ENCODE measurements at regions not wholly inside any gene's neighbourhood (a gene's known extent, or its start where the extent isn't known, plus 50 kb on each side); places are given as distances from the start of the nearest gene placed in this dataset.
"Not testable (repeated sequence)": the region's sequence is repeated elsewhere in the genome, so short reads cannot be mapped to it uniquely, and the experiment has no call there.

DNA sequence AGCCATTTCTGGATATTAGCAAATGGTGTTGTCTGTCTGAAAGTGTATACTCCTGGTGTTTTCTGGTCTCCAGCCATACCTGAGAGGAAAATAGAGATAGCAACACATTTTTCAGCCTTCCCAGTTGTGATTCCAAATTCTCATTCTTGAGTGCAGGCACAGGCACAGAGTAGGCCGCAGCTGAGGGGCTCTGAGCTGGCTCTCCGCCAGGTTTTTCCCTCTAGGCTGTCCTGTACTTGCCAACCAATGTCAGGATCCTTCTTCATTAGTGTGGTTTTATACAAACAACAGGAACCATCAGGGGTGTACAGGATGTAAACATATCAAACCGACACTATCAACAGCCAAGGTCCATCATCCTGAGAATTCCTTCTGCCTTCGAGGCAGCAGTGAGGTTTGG is 1733.6 kb upstream of the CELF4 start:
- no peak for DNase-seq (ENCODE audit: low spot score)

DNA sequence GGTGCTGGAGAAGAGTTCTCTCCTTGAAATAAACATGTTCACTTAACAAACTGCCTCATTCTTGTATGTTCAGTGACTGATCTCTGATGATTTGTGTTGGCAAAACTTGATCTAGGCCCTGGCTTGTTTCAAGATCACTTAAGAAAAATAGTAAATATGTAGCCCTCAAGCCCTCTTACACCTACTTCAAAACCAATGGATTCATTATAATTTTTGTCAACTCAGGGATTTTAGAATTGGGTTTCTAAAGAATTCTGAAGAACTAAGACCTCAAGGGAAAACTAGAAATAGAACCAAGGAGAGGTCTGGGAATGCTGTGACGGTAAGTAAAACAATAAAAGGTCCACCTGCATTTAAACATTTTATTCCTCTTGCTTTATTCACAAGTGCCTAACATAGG is 1731.6 kb upstream of the CELF4 start:
- no peak for DNase-seq (ENCODE audit: low spot score)

DNA sequence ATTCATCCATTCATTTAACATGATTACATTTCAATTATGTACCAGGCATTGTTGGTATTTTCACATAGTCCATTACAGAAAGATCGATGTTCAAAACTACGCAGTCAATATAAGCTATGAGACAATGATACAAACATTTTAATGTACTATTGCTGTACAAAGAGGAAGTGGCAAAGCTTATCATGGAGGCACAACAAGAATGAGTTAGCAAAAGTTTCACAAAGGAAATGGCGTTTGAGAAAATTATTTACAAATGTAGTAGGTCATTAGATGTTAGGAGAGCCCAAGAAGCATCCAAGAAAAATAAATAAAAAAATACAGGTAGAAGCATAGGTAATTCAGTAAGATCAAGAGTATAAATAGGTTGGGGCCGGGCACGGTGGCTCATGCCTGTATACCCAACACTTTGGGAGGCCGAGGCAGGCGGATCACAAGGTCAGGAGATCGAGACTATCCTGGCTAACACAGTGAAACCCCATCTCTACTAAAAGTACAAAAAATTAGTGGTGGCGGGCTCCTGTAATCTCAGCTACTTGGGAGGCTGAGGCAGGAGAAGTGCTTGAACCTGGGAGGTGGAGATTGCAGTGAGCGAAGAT is 1730.8 kb upstream of the CELF4 start:
- no peak for DNase-seq (ENCODE audit: low spot score)

DNA sequence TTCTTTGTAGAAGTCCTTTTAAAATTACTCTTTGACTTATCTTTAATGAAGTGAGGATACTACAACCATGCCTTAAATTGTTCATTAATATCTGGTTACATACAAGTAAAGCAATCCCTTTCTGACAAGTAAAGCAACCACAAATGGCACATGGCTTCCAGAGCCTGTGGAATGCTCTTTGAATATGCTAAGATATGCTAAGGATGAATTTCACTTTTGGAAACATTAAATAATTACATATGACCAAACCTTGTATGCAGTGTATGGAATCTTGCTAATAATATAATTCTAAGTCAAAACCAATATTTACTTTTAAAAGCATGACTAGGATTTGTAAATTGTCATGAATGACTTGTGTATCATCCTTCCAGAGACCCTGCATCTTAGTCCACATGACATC is 1711.2 kb upstream of the CELF4 start:
- DNase-seq (ENCODE audit: low spot score), result no peak

DNA sequence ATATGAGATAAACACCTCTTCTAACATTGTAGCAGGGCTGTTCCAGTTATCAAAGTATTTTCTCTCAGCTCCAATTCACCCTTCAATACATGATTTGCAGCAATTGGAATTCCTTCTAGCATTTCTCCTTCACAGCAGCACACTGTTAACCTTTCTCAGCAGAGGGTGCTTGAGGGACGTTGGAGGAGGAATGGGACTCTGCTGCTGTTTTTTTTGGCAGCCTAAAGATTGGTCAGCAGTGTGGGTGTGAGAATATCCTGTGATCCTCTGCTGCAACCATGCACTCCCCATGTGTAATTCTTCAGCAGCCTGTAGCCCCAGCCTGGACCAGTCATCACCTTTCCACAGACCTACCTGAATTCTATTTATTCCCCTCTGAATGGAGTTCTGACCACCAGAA is 1708.9 kb upstream of the CELF4 start:
- no peak for DNase-seq (ENCODE audit: low spot score)

DNA sequence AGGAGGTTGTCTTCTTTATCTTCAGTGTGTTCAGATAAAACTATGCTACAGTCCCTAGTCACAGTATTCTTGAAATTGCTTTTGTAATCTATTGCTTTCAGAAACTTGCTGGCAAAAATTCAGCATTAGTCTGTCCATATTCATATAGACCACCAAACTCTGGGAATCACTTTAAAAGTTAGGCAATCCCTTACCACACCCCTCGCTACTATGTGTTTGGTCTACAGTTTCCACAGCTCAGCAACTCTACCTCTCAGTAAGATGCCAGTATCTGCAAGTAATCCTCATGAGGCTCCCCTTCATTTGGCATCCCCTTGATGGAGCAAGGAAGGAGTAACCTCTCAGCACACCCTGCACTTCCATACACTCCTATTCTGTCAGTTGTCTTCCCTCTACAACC is 1706.6 kb upstream of the CELF4 start:
- no peak for DNase-seq (ENCODE audit: low spot score)

DNA sequence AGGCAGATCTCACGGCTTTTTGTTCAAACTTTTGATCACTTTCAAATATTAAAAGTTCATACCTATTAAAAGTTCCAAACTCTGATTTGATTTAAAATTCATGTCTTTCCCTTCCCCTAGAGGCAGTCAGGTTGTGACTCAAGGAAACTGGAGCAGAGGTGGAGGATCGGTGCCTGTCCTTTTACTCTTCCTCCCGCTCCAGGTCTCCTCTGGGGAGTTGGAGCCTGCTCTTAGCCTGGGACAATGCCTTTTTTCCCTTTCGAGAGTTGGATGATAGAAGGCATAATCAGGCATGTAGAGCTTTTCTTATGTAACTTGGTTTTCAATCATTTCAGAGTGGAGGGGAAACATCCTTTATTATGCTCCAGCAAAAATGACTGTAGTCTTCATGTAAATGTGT is 1706.1 kb upstream of the CELF4 start:
- DNase-seq (ENCODE audit: low spot score), result no peak

DNA sequence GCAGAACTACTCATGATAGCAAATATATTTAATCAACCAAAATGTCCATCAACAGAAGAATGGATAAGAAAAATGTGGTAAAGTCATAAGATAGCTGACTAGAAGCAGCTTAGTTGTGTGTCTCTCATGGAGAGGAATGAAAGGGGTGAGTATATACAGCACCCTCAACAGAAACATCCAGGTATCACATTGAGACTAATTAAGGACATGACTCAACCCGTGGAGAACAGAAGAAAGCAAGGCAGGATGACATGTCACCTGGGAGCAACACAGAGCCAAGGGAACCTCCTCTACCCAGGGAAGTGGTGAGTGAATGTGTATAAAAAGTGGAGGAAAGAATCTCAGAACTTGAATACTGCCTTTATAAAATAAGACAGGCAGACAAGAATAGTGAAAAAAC is 1695.0 kb upstream of the CELF4 start:
- DNase-seq (ENCODE audit: low spot score), result no peak

DNA sequence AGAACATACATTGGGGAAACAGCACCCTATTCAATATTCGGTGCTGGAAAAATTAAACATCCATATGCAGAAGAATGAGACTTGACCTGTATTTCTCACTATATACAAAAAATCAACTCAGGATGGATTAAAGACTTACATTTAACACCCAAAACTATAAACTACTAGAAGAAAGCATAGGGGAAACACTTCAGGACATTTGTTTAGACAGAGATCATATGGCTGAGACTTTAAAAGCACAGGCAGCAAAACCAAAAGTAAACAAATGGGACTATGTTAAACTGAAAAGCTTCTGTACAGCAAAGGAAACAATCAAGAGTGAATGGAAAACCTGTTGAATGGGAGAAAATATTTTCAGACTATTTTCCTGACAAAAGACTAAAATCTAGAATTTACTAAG is 1694.1 kb upstream of the CELF4 start:
- no peak for DNase-seq (ENCODE audit: low spot score)

DNA sequence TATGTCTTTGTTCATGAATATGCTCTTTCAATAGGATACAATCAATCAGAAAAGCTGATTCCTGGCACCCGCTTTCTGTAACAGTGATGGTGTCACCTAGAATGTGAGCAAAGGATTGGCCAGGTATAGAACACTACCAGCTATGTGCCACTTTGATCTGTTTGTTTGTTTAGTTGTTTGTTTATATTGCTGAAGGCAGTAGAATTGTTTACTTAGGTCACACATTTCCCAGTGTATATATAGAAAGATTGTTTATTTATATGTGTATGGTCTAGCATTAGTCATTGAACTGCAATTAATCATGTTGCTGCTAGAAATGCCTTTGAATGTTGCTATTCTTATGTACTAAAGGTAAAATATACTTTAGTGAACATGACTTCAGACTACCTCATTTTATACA is 1678.6 kb upstream of the CELF4 start:
- DNase-seq (ENCODE audit: low spot score), result no peak

DNA sequence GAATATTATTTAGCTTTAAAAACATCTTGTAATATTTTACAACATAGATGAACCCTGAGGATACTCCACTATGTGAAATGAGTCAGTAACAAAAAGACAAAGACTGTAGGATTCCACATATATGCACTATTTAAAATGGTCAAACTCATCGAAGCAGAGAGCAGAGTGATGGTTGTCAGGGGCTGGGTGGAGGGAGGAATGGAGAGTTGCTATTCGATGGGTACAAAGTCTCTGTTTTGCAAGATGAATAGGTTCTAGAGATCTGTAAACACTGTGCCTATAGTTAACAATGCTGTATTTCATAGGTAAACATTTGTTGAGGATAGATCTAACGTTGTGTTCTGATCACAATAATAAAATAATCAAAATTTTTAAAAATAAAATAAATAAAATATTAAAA is 1675.9 kb upstream of the CELF4 start:
- no peak for DNase-seq (ENCODE audit: low spot score)

DNA sequence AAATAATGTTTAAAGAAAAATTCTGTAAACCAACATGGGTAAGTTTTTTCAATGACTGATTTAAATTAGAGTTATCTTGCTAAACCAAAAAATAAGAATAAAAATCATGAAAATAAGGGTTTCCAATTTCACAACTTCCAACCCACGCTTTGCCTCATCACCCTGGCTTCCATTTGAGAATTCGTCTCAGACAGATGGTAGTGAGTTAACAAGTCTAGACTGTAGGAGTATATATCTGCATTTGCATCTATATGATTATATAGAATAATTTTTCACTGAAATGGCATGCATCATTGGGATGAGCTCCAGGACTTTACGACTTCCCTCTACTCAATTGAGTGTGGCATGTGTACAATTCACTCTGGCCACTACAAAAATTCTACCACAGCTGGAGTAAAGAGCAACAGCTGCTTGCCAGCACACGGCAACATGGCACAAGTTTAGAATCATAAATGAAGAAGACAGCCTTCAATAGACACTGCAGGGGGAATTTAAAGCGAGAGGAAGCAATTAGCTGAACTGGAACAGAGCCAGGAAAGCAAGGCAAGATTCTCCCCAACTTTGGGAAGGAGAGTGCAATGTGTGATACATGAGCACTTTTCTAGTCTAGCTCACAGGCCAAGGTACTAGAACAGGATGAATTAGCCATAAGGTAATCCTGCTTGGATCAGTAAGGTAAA is 1673.5 kb upstream of the CELF4 start:
- no peak for DNase-seq (ENCODE audit: low spot score)

DNA sequence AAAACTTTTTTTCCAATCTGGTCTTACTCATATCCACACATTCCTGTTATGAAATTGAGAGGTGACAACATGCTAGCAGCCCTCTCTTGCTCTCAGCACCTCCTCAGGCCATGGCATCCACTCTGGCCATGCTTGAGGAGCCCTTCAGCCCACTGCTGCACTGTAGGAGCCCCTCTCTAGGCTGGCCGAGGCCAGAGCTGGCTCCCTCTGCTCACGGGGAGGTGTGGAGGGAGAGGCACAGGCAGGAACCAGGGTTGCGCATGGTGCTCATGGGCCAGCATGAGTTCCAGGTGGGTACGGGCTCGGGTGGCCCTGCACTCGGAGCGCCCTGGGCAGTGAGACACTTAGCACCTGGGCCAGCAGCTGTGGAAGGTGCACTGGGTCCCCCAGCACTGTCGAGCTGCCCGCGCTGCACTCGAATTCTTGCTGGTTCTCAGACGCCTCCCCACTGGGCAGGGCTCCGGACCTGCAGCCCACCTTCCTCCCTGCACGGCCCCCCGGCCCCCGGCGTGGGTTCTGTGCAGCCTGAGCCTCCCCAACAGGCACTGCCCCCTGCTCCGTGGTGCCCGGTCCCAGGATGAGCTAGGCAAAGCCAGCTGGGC is 1669.6 kb upstream of the CELF4 start:
- DNase-seq (ENCODE audit: low spot score), result no peak

DNA sequence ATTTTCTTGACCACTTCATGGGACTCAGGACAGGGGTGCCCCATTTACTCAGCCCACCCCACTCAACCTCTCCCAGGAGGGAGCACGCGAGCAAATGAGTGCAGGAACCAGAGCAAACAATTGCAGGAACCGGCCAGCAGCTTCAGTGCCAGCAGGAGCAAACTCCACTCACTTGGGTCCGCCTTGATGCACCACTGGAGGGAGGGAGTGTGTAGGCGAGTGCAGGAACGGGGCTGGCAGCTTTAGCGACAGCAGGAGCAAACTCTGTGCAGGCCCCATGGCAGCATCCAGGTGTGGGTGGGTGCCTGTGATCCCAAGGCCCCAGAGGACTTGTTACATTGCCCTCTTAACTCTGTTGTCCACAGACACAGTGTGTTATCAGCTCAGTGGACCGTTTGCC is 1667.3 kb upstream of the CELF4 start:
- DNase-seq (ENCODE audit: low spot score), result no peak

DNA sequence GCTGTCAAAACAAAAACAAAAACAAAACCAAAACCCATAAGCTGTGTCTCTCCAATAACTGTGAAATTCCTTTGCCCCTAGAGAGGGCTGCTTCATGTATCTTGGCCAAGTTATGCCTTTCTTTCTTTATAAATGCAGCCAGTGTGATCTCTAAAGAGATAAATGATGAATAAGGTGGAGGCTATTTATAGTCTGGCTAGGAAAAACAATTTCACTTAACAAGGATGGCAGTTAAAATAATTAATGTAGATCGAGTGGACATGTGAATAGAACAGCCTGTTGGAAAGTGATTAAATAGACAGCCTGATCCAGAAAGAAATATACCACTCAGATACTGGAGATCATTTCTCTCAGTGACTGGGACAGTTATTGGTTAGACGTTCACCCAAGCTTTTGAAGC is 1666.9 kb upstream of the CELF4 start:
- DNase-seq (ENCODE audit: low spot score), result no peak

DNA sequence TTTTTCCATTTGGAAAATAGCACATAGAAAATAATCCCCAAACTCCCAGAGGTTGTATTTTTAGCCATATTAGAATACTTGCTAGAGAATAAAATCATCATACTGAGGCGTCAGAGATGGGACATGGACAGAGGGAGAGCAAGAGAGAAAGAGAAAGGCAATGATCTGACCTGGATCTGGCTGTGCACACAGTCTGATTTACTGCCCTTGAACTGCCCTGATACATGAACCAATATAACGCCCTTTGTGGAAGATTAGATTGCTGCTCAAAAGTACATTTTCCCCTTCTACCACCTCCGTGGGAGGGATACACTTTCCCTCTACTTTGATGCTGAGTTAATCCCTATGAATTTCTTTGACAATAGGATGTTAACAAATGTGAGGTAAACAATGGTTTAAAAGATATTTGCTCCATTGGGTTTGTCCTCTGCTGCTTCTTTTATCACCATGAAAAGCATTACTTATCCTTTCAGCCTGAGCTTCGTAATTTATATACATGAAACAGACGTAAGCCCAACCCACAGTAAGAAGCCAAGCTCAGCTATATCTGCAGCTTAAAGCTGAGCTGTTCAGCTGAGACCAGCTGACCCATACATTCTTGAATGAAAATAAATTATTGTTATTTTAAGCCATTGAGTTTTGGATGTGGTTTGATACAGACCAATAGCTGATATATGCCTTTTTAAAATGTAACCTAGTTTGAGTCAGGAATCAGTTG is 1664.6 kb upstream of the CELF4 start:
- DNase-seq (ENCODE audit: low spot score), result no peak

DNA sequence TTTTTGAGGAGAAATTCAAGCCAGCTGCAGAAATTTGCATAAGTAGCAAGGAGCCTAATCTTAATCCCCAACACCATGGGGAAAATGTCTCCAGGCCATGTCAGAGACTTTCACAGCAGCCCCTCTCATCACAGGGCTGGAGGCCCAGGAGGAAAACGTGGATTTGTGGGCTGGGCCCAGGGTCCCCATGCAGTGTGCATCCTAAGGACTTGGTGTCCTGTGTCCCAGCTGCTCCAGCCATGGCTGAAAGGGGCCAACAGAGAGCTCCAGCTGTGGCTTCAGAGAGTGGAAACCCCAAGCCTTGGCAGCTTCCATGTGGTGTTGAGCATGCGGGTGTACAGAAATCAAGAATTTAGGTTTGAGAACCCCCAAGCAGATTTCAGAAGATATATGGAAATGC is 1662.2 kb upstream of the CELF4 start:
- DNase-seq (ENCODE audit: low spot score), result not testable (repeated sequence)

DNA sequence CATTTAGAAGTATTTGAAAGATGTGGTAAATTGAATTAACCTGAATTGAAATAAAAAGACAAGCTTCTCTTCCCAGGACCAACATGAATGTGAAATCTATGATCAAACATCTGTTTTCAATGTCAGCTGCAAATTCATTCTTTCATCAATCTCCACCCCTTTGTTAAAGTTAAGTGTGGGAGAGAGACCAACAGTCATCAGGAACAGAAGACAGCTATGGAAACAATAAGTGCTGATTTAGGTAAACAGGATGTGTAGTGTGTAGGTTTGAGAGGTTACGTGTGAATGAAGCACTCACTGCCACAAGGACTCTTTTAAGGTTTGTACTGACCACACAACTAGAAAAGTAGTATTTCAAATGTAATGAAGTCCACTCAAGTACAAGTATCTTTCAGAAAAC is 1659.8 kb upstream of the CELF4 start:
- DNase-seq (ENCODE audit: low spot score), result no peak

DNA sequence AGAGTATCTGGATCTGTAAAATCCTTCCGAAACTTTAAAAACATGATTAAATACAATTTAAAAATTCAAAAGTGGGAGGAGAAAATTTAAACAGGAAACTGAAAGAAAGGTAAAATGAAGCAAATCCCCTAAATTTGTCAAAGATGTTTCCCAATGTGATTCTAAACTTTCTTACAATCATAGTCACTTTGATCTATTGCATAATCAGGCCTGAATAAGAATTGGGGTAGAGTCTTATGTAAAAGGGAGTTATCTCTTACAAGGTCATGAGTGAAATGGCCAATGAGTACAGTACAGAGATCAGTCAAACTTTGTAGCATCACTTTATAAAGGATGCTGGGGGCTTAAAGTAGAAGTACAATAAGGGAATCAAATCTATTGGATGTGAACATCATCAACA is 1657.7 kb upstream of the CELF4 start:
- DNase-seq (ENCODE audit: low spot score), result no peak

DNA sequence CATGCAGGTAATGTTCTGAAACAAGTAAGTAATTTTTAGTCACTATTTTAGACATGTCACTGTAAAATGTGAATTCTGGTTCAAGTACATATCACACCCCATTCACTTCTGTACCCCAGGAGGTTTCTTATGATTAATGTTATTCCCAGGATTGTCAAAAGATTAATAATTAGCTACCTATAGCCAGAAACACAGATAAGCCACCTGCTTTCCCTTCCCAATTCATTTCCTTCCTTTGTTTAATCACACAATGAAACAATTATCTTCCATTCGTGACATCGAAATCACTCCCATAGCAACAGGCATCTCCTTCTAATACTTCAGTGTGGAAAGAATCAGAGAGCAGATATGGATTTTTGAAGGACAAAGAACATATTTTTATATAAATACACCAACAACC is 1650.3 kb upstream of the CELF4 start:
- no peak for DNase-seq (ENCODE audit: low spot score)

DNA sequence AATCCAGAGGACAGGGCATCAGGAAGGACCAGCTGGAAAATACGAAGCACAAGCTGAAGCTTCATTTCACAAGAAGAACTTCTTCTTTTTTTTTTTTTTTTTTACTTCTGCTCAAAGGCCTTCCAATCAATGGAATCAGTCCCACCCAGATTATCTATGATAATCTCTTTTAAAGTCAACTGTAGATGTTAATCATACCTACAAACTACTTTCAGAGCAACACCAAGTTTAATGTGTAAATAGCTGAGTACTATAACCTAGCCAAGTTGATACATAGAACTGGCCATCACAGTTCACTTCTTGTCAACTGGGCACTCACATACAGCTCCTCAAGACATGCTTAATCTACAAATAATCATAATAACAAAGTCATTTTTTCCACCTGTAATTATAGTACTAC is 1645.9 kb upstream of the CELF4 start:
- DNase-seq (ENCODE audit: low spot score), result no peak

DNA sequence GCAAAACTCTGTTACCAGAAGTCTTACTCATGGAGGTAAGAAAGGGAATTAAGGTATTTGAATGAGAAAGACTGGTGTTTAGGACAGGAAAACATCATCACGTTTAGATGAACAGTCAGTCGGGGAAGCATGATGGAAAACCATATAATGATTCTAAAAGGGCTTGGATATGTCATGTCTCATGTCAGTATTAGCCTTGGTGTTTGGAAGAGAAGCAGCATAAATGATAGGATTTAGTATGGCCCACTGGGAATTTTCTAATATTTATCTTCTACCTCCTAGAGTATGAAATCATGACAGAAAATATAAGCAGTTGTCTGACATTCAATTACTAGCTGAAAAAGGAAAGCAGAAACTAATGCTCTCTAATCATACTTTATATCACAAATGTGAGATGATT is 1643.6 kb upstream of the CELF4 start:
- DNase-seq (ENCODE audit: low spot score), result no peak

DNA sequence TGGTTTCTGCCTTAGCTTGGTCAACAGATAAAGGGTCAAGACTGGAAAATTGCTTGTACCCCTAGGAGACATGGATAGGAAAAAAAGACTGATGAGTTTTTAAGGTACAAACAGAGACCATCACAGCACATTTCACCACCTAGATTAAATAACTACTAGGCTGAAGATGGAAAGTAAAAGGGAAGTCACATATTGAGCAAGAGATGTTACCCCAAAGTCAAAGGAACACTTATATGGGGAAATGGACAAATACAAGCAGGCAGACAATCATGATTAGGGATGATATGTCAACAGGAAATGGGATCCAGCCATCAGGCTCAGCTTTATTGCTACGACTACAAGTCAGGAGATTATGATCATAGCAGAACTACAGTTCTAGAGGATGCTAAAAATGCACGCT is 1643.1 kb upstream of the CELF4 start:
- no peak for DNase-seq (ENCODE audit: low spot score)

Measured in globus pallidus (tissue), 1 donor.